HG03175 (cell line): ENCODE measurements at regions not wholly inside any gene's neighbourhood (a gene's known extent, or its start where the extent isn't known, plus 50 kb on each side); places are given as distances from the start of the nearest gene placed in this dataset.
"Not testable (repeated sequence)": the region's sequence is repeated elsewhere in the genome, so short reads cannot be mapped to it uniquely, and the experiment has no call there.

Source experiments
- ATAC-seq: cut with Tn5 transposase; IDR thresholded peaks from one replicate; pipeline ENCODE4 v1.9.1; 2021; ENCODE audit warnings: mild to moderate bottlenecking, moderate library complexity; ENCODE audit not compliant: unreplicated experiment

DNA sequence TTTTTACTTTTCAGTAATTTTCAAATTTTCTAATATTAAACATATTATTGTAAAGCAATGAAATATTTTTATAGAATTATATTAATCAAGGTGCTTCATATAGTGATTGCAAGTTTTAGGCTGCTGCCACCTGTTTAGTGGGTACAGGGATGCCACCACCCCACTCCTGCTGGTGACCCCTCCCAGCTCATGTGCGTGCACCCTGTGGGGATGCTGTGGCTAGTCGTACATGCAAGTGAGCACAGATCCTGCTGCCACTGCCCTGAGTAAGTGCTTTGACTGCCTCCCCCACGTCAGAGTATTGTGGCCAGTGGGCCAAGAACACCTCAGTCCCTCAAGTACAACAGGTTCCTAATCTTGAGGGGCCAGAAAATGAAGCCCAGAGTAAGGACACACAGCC, 320.1 kb upstream of the DDI1 start:
- ATAC-seq = no peak

DNA sequence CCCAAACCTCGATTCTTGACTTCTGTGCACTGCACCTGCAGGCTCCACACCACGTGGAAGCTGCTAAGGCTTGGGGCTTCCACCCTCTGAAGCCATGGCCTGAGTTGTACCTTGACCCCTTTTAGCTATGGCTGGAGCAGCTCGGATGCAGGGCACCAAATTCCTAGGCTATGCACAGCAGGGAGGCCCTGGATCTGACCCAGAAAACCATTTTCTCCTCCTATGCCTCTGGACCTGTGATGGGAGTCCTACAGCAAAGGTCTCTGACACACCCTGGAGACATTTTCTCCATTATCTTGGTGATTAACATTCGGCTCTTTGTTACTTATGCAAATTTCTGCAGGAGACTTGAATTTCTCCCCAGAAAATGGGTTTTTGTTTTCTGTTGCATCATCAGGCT, 309.2 kb upstream of the DDI1 start:
- no peak for ATAC-seq

- no peak for ATAC-seq
These were observed 306.8 kb upstream of the DDI1 start for GRCh38 chr11:103729617-103730016.

DNA sequence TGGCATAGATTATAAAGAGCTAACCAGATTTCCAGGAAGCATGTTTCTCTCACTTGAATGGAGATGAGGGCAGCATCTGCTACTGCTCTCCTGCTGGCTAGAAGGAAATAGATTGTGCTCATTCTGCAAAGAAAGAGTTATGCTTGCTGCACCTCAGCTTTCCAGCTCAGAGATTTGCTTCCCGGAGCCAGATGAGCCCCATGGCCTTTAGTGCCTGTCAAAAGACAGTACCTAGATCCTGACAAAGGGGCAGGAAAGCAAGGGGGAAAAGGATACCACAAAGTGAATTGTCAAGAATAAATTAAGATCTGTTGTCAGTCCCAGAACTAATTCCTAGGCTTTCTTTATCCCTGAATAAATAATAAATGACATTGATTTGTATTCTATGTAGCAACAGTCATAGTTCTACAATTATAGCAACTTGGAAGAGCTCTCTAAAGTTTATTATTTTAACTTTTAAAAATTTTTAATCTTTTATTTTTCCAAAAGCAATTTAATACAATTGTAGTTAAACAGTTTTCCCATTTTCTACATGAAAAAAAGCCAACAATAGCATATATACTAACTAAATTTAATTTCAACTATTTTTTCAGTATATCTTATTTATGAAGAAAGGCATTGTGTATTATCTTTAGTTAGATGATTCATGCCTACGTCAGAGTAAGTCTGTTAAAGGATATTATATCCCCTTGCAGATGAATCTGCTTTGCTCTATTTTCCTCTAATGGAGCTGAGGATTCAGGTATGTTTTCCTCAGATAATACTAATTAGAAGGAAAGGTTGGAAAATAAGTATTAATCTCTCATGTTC, 306.1 kb upstream of the DDI1 start:
- no peak for ATAC-seq

GRCh38 chr11:103731670-103732069, 304.8 kb upstream of the DDI1 start:
- no peak for ATAC-seq

DNA sequence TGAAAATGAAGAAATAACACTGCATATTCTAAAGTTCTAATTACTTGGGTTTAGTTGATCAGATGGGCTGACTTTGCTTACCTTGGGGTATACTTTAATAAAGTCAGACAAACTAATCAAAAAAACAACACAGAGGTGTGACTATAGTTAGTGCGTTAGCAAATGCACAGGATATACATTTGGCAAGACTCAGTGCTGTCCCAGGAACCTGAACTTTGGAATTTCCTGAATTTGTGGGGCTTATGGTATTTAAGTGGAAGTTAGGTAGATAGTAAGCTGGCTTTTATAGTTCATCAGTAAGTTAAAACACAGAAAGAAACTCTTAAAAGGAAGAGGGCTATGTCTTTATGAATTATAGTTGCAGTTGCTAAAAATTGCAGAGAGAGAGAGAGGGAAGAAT, 302.6 kb upstream of the DDI1 start:
- no peak for ATAC-seq

GRCh38 chr11:103735497-103736032, 300.9 kb upstream of the DDI1 start:
- no peak for ATAC-seq

GRCh38 chr11:103736315-103737036, 300.0 kb upstream of the DDI1 start:
- no peak for ATAC-seq

GRCh38 chr11:103737037-103737622, 299.3 kb upstream of the DDI1 start:
- no peak for ATAC-seq

GRCh38 chr11:103737747-103738146, 298.7 kb upstream of the DDI1 start:
- ATAC-seq = no peak

GRCh38 chr11:103739074-103739796, 297.2 kb upstream of the DDI1 start:
- ATAC-seq = not testable (repeated sequence)

DNA sequence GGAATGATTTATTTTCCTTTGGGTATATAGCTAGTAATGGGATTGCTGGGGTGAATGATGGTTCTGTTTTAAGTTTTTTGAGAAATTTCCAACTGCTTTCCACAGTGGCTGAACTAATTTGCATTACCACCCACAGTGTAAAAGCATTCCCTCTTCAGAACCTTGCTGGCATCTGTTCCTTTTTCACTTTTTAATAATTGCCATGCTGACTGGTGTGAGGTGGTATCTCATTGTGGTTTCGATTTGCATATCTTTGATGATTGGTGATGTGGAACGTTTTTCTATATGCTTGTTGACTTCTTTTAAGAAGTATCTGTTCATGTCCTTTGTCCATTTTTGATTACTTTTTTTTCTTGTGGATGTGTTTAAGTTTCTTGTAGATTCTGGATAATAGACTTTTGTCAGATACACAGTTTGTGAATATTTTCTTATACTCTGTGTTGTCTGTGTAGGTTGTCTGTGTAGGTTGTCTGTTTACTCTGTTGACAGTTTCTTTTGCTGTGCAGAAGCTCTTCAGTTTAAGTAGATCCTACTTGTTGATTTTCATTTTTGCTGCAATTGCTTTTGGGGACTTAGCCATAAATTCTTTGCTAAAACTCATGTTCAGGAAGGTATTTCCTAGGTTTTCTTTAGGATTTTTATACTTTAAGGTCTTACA, 291.8 kb upstream of the DDI1 start:
- ATAC-seq = peak; percentile 64

GRCh38 chr11:103749158-103749557, 287.3 kb upstream of the DDI1 start:
- ATAC-seq = no peak

GRCh38 chr11:103768816-103769215, 267.6 kb upstream of the DDI1 start:
- no peak for ATAC-seq

GRCh38 chr11:103773059-103773458, 263.4 kb upstream of the DDI1 start:
- no peak for ATAC-seq

DNA sequence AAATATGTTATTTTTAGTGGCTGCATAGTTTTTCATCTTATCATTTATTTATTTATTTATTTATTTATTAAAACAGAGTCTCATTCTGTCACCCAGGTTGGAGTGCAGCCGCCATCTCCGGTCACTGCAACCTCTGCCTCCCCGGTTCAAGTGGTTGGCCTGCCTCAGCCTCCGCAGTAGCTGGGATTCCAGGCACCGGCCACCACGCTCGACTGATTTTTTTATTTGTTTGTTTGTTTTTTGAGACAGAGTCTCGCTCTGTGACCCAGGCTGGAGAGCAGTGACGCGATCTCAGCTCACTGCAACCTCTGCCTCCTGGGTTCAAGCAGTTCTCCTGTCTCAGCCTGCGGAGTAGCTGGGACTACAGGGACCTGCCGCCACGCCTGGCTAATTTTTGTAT, 262.9 kb upstream of the DDI1 start:
- no peak for ATAC-seq

- no peak for ATAC-seq
These were observed 257.4 kb upstream of the DDI1 start for GRCh38 chr11:103779054-103779453.

GRCh38 chr11:103789952-103790351, 246.5 kb upstream of the DDI1 start:
- ATAC-seq = no peak

DNA sequence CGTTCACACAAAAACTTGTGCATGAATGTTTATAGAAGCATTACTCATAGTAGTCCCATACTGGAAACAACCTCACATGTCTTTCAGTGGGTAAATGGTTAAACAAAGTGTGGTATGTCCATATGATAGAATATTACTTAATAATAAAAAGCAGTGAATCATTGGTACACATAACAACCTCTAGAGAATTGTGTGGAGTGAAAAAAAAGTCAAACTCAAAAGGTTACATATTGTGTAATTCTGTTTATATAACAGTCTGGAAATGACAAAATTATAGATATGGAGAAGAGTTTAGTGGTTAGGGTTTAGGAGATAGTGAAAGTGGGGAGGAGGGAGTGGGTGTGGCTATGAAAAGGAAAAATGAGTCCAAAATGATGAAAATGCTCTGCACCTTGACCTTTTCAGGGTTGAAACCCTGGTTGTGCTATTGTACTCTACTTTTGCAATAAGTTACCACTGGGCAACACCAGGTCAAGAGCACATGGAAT, 243.4 kb upstream of the DDI1 start:
- no peak for ATAC-seq

DNA sequence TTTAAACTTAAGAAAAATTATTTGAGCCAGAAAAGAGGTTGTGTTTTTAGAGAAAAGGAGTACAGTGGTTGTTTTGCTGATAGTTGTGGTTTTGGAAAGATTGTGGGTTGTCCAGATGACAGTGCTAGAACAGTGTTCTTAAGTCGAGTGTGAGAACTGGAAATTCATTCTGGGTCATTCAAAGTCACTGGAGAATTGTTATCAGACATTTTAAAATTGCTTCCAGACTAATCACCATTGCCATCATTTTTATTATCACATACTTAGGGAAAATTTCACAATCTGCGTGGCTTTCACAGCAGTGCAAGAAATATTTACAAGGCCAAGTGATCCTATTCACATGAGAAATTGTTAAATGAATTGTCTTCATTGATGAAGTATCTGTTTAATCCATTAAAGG, 242.2 kb upstream of the DDI1 start:
- ATAC-seq = no peak
